Ishikawa (cell line): ENCODE measurements at regions not wholly inside any gene's neighbourhood (a gene's known extent, or its start where the extent isn't known, plus 50 kb on each side); places are given as distances from the start of the nearest gene placed in this dataset.

ENCODE experiments used
- CEBPB ChIP-seq: IDR thresholded peaks from 2 replicates; pipeline ENCODE4 v1.6.1; 2012
- CREB1 ChIP-seq: IDR thresholded peaks from 2 replicates; pipeline ENCODE4 v1.6.1; 2012; ENCODE audit warnings: low read depth
- EGR1 ChIP-seq: IDR thresholded peaks from 2 replicates; pipeline ENCODE4 v1.6.1; 2012
- EP300 ChIP-seq: IDR thresholded peaks from 2 replicates; pipeline ENCODE4 v1.6.1; 2012; ENCODE audit warnings: borderline replicate concordance
- FOXM1 ChIP-seq: IDR thresholded peaks from 2 replicates; pipeline ENCODE4 v1.6.1; 2012; ENCODE audit warnings: low read depth, borderline replicate concordance
- NFIC ChIP-seq: IDR thresholded peaks from 2 replicates; pipeline ENCODE4 v1.6.1; 2012
- RAD21 ChIP-seq: IDR thresholded peaks from 2 replicates; pipeline ENCODE4 v1.6.1; 2012; ENCODE audit warnings: low read depth
- TAF1 ChIP-seq: IDR thresholded peaks from 2 replicates; pipeline ENCODE4 v1.6.1; 2012; ENCODE audit warnings: low read depth, mild to moderate bottlenecking
- TCF12 ChIP-seq: IDR thresholded peaks from 2 replicates; pipeline ENCODE4 v1.6.1; 2012; ENCODE audit warnings: low read depth
- TEAD4 ChIP-seq: IDR thresholded peaks from 2 replicates; pipeline ENCODE4 v1.6.1; 2012
- YY1 ChIP-seq: IDR thresholded peaks from 2 replicates; pipeline ENCODE4 v1.6.1; 2012; ENCODE audit warnings: low read depth
- ZBTB7A ChIP-seq: IDR thresholded peaks from 2 replicates; pipeline ENCODE4 v1.6.1; 2012; ENCODE audit warnings: low read depth
- TF ChIP-seq, protein P1 (sequence below): IDR thresholded peaks from 2 replicates; pipeline ENCODE4 v1.6.1; 2012; ENCODE audit warnings: low read depth, mild to moderate bottlenecking
- TF ChIP-seq, protein P2 (sequence below): IDR thresholded peaks from 2 replicates; pipeline ENCODE4 v1.6.1; 2012
- TF ChIP-seq, protein P3 (sequence below): IDR thresholded peaks from 2 replicates; pipeline ENCODE4 v1.6.1; 2012

DNA sequence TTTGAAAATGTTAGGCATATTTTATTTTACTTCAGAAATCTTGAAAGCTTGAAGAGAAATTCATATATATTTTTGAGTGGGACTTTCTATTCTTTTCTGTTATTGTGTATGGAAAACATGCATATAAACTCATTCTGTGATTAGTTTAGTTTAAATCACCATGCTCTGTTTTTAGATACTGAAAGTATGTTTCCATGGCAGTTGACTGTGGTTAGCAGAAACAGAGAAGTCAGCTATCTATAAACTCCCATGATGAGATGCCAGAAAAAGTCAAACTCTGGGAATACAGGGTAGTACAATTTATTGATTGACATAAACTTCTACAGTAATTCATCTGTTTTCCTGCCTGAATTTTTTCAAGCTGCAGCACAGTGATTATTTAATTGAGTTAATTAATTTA, 905.3 kb upstream of the VRK2 start:
- TF ChIP-seq EGR1 (no peak), NFIC (no peak), RAD21 (no peak), YY1 (no peak), CREB1 (no peak), FOXM1 (no peak), TAF1 (no peak), TCF12 (no peak), EP300 (no peak), TEAD4 (no peak), ZBTB7A (no peak), CEBPB (no peak)
- TF ChIP-seq, protein P1, sequence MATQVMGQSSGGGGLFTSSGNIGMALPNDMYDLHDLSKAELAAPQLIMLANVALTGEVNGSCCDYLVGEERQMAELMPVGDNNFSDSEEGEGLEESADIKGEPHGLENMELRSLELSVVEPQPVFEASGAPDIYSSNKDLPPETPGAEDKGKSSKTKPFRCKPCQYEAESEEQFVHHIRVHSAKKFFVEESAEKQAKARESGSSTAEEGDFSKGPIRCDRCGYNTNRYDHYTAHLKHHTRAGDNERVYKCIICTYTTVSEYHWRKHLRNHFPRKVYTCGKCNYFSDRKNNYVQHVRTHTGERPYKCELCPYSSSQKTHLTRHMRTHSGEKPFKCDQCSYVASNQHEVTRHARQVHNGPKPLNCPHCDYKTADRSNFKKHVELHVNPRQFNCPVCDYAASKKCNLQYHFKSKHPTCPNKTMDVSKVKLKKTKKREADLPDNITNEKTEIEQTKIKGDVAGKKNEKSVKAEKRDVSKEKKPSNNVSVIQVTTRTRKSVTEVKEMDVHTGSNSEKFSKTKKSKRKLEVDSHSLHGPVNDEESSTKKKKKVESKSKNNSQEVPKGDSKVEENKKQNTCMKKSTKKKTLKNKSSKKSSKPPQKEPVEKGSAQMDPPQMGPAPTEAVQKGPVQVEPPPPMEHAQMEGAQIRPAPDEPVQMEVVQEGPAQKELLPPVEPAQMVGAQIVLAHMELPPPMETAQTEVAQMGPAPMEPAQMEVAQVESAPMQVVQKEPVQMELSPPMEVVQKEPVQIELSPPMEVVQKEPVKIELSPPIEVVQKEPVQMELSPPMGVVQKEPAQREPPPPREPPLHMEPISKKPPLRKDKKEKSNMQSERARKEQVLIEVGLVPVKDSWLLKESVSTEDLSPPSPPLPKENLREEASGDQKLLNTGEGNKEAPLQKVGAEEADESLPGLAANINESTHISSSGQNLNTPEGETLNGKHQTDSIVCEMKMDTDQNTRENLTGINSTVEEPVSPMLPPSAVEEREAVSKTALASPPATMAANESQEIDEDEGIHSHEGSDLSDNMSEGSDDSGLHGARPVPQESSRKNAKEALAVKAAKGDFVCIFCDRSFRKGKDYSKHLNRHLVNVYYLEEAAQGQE: no peak
- TF ChIP-seq, protein P2, sequence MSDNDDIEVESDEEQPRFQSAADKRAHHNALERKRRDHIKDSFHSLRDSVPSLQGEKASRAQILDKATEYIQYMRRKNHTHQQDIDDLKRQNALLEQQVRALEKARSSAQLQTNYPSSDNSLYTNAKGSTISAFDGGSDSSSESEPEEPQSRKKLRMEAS: no peak
- TF ChIP-seq, protein P3, sequence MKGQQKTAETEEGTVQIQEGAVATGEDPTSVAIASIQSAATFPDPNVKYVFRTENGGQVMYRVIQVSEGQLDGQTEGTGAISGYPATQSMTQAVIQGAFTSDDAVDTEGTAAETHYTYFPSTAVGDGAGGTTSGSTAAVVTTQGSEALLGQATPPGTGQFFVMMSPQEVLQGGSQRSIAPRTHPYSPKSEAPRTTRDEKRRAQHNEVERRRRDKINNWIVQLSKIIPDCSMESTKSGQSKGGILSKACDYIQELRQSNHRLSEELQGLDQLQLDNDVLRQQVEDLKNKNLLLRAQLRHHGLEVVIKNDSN: no peak

DNA sequence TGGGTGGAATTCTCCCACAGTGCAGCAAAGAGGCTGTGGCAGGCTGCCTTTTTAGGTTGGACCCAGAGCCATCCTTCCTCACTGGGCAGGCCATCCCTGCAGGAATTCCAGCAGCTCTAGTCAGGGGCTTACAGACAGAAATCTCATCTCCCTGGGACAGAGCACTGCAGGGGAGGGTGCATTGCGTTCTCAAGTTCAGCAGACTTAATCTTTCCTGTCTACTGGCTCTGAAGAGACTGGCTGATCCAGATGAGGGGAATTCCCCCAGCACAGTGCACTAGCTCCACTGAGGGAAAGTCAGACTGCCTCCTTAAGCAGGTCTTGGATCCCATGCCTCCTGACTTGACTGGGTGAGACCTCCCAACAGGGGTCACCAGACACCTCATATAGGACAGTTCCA, 899.7 kb upstream of the VRK2 start:
- TF ChIP-seq ZBTB7A (no peak), RAD21 (no peak), TAF1 (no peak), FOXM1 (no peak), EP300 (no peak)
- TF ChIP-seq, protein P3: no peak

DNA sequence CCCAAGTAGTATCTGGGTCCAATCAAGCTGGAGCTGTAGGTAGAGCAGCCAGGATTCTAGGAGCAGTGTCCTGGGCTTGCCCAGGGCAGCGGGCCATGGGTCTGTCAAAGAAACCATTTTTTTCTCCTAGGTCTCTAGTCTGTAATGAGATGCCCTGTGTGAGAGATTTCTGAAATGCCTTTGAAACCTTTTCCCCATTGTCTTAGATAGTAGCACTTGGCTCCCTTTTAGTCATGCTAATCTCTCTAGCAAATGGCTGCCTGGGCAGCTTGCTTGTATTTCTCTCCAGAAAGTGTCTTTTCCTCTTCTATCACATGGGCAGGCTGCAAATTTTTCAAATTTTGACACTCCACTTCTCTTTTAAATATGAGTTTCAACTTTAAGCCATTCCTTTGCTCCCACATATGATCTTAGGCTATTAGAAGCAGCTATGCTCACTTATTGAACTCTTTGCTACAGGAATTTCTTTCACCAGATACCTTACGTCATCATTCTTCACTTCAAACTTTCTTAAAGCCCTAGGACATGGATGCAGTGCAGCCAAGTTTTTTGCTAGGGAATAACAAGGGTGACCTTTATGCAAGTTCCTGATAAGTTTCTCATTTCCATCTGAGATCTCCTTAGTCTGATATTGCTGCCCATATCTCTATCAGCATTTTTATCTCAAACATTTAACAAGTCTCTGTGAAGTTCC, 890.2 kb upstream of the VRK2 start:
- TF ChIP-seq EP300: no peak
- TF ChIP-seq TAF1: no peak
- TF ChIP-seq TCF12: no peak
- TF ChIP-seq ZBTB7A: no peak
- TF ChIP-seq CEBPB: no peak
- TF ChIP-seq FOXM1: no peak
- TF ChIP-seq EGR1: no peak
- no peak for TF ChIP-seq NFIC
- no peak for TF ChIP-seq TEAD4

DNA sequence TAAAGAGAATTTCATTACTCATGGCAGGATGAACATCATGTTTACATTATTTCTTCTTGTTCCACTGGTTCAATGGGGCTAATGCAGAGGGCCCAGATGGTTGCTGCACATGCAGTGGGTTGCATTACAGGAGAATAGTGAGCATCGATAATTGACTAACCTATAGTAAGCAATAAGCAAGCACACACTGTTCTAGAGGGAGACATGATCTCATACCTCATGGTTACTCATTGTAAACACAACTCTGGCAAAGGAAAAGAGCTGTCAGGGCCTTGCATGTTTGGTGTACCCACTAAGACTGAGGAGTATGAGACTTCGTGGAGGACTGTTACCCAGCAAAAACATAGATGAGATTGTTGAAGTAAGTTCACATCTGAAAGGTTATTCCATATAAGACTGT, 885.6 kb upstream of the VRK2 start:
- TF ChIP-seq CREB1: no peak
- TF ChIP-seq FOXM1: no peak
- TF ChIP-seq EGR1: no peak
- TF ChIP-seq TAF1: no peak
- TF ChIP-seq EP300: no peak
- no peak for TF ChIP-seq RAD21
- TF ChIP-seq YY1: no peak
- TF ChIP-seq ZBTB7A: no peak
- no peak for TF ChIP-seq NFIC
- TF ChIP-seq, protein P3: no peak
- TF ChIP-seq, protein P2: no peak
- TF ChIP-seq, protein P1: no peak
- no peak for TF ChIP-seq CEBPB
- TF ChIP-seq TEAD4: no peak
- no peak for TF ChIP-seq TCF12

DNA sequence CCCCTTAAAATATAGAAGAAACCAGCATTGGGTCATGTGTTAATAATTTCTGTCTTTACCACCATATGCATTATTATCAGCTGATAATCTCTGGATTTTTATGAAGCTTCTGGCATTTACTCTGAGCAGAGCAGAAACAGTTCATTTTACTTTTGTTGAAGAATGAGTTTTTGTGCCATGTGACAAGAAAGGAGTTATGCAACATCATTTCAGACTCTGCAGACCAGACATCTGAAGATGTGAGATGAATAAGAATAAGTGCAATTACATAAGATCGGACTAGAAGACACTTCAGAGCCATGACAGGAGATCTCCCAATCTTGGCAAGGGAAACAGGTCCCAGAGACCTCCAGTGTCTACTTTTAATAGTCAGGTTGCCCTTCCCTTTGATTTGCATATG, 869.4 kb upstream of the VRK2 start:
- TF ChIP-seq, protein P3: no peak
- TF ChIP-seq CEBPB (no peak), RAD21 (no peak), TEAD4 (no peak), EGR1 (no peak), TAF1 (no peak), ZBTB7A (no peak), YY1 (no peak), CREB1 (no peak), FOXM1 (no peak), EP300 (no peak), NFIC (no peak), TCF12 (no peak)
- TF ChIP-seq, protein P1: no peak
- TF ChIP-seq, protein P2: no peak
